ENCODE measurements at regions not wholly inside any gene's neighbourhood (a gene's known extent, or its start where the extent isn't known, plus 50 kb on each side); places are given as distances from the start of the nearest gene placed in this dataset.

DNA sequence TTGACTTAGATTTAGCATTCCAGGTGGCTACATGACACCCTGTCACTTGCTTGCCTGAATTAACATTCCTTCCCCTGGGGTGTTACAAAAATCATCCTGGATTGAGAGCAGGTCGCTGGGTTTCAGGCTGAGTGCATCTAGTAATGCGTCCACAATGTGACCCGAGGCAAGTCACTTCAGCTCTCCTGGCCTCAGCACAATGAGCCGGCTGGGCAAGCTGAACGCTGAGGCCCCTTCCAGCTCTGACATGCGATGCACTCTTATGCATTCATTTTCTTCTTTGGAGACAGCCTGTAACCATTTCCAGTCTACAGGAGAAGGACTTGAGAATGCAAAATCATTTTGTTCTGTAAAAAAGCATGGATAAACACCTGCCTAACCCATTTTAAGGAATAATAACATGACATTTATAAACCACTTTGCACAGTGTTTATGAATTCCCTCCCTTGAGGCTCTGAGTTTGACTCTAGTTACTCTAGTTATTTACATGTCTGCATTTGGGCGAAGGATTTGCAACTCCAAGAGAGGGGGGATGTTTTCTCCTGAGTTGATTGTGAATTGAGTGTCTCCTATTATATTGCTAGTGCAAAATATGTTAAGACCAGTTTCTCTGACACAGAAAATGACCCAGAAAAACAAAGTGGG, 63.0 kb upstream of the CPO start:
- Histone ChIP-seq H3K4me2 (ENCODE audit: insufficient read depth, low read length) (no peak overlapping the region), H2AFZ (ENCODE audit: low read depth, low read length) (no peak overlapping the region)
- ATAC-seq (ENCODE audit: insufficient read depth, low read depth): no peak

DNA sequence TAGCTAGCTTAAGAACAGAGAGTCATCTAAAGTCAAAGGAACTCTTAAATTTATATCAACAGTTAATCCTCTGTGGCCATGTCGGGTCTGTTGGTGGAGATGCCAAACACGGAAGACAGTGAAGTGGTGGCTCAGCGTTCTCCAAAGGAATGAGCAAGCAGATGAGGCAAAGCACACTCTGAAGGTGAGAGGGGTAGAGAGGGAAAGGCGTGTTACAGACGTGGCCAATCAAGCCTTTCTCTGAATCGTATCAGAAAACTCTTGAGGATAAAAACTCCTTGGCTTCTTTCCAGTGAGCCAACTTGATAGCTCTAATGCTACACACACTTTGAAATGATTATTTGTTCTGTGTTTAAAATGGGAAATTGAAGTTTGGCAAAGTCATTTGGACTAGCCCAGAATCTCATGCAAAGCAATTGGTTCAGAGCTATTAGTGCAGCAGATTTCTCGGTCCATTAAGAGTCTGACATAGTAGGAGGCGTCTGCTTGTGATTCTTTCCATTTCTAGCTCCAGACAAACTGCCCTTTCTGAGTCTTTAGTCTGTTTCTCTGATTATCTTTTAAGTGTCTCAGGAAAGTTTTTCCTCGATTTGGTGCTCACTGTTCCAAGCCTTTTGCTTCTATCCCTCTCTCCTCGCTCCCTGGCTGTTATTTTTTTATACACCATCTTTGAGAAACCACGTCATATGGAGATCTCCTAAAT, 57.5 kb upstream of the CPO start:
- Histone ChIP-seq H3K9ac (ENCODE audit: low read depth, low read length) (no peak overlapping the region), H3K79me2 (ENCODE audit: insufficient read depth, low read length) (no peaks in the 10 kb centered on the region), H3K27ac (ENCODE audit: low read length) (no peak overlapping the region), H3K4me2 (ENCODE audit: insufficient read depth, low read length) (no peak overlapping the region), H3K4me3 (ENCODE audit: low read depth in 1 of 2, low read length in 2 of 2) (no peak overlapping the region), H3K27me3 (ENCODE audit: insufficient read depth, low read length, poor library complexity) (no peaks in the 10 kb centered on the region), H3K36me3 (ENCODE audit: insufficient read depth, low read length) (no peaks in the 10 kb centered on the region), H4K20me1 (ENCODE audit: insufficient read depth, low read length) (no peaks in the 10 kb centered on the region), H2AFZ (ENCODE audit: low read depth, low read length) (no peak overlapping the region), H3K4me1 (ENCODE audit: insufficient read depth, low read length) (no peaks in the 10 kb centered on the region), H3K9me3 (ENCODE audit: insufficient read depth, low read length, severe bottlenecking) (no peaks in the 10 kb centered on the region)
- TF ChIP-seq EZH2 (IDR thresholded peaks at IDR 0.05; ENCODE audit: borderline replicate concordance, low read depth, low read length, severe bottlenecking): no peak
- TF ChIP-seq, protein P1, sequence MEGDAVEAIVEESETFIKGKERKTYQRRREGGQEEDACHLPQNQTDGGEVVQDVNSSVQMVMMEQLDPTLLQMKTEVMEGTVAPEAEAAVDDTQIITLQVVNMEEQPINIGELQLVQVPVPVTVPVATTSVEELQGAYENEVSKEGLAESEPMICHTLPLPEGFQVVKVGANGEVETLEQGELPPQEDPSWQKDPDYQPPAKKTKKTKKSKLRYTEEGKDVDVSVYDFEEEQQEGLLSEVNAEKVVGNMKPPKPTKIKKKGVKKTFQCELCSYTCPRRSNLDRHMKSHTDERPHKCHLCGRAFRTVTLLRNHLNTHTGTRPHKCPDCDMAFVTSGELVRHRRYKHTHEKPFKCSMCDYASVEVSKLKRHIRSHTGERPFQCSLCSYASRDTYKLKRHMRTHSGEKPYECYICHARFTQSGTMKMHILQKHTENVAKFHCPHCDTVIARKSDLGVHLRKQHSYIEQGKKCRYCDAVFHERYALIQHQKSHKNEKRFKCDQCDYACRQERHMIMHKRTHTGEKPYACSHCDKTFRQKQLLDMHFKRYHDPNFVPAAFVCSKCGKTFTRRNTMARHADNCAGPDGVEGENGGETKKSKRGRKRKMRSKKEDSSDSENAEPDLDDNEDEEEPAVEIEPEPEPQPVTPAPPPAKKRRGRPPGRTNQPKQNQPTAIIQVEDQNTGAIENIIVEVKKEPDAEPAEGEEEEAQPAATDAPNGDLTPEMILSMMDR (IDR thresholded peaks at IDR 0.05; ENCODE audit: borderline replicate concordance, extremely low read depth, low read length, poor library complexity, severe bottlenecking): no peak
- DNase-seq: no peak
- no peak for ATAC-seq (ENCODE audit: insufficient read depth, low read depth)

More for the DNA sequence above, 63.0 kb upstream of the CPO start:
- no peak for DNase-seq
- Histone ChIP-seq H3K79me2 (ENCODE audit: insufficient read depth, low read length) (no peaks in the 10 kb centered on the region), H3K4me1 (ENCODE audit: insufficient read depth, low read length) (no peaks in the 10 kb centered on the region), H3K27me3 (ENCODE audit: insufficient read depth, low read length, poor library complexity) (no peaks in the 10 kb centered on the region), H4K20me1 (ENCODE audit: insufficient read depth, low read length) (no peaks in the 10 kb centered on the region), H3K9ac (ENCODE audit: low read depth, low read length) (no peak overlapping the region), H3K27ac (ENCODE audit: low read length) (no peak overlapping the region), H3K9me3 (ENCODE audit: insufficient read depth, low read length, severe bottlenecking) (no peaks in the 10 kb centered on the region), H3K4me3 (ENCODE audit: low read depth in 1 of 2, low read length in 2 of 2) (no peak overlapping the region), H3K36me3 (ENCODE audit: insufficient read depth, low read length) (no peaks in the 10 kb centered on the region)
- TF ChIP-seq, protein P1 (IDR thresholded peaks at IDR 0.05; ENCODE audit: borderline replicate concordance, extremely low read depth, low read length, poor library complexity, severe bottlenecking): no peak
- no peak for TF ChIP-seq EZH2 (IDR thresholded peaks at IDR 0.05; ENCODE audit: borderline replicate concordance, low read depth, low read length, severe bottlenecking)

DNA sequence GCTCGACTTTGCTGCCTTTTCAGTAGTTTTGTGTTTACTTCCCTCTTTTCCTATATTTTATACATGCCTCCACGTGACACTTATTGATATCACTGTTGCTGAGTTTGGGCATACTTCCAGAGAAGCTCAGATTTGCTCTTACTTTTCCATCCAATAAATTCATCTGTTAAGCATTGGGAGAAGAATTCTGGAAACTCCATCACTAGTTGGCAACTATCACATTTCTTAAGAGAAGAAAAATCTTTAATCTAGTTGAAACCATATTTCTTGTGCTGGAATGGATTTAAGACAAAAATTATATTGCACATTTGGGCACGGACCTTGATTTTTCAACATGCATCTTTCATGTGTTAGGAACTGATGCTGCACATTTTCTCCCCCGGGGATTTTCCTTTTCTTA, 52.6 kb upstream of the CPO start:
- ATAC-seq (ENCODE audit: insufficient read depth, low read depth) (no peak), DNase-seq (no peak)
- H3K4me1 ChIP-seq (ENCODE audit: insufficient read depth, low read length): no peaks in the 10 kb centered on the region
- H3K27me3 ChIP-seq (ENCODE audit: insufficient read depth, low read length, poor library complexity): no peaks in the 10 kb centered on the region
- no peak for TF ChIP-seq EZH2 (IDR thresholded peaks at IDR 0.05; ENCODE audit: borderline replicate concordance, low read depth, low read length, severe bottlenecking)
- TF ChIP-seq, protein P1 (IDR thresholded peaks at IDR 0.05; ENCODE audit: borderline replicate concordance, extremely low read depth, low read length, poor library complexity, severe bottlenecking): no peak
- H3K36me3 ChIP-seq (ENCODE audit: insufficient read depth, low read length): no peaks in the 10 kb centered on the region
- no peak overlapping the region for H2AFZ ChIP-seq (ENCODE audit: low read depth, low read length)
- no peak overlapping the region for H3K4me3 ChIP-seq (ENCODE audit: low read depth in 1 of 2, low read length in 2 of 2)
- no peak overlapping the region for H3K27ac ChIP-seq (ENCODE audit: low read length)
- H3K4me2 ChIP-seq (ENCODE audit: insufficient read depth, low read length): no peak overlapping the region
- no peaks in the 10 kb centered on the region for H3K79me2 ChIP-seq (ENCODE audit: insufficient read depth, low read length)
- no peak overlapping the region for H3K9ac ChIP-seq (ENCODE audit: low read depth, low read length)
- no peaks in the 10 kb centered on the region for H4K20me1 ChIP-seq (ENCODE audit: insufficient read depth, low read length)
- H3K9me3 ChIP-seq (ENCODE audit: insufficient read depth, low read length, severe bottlenecking): no peaks in the 10 kb centered on the region
